NAMALWA (cell line): ENCODE measurements at regions not wholly inside any gene's neighbourhood (a gene's known extent, or its start where the extent isn't known, plus 50 kb on each side); places are given as distances from the start of the nearest gene placed in this dataset.

Experiments
- DNase-seq: peaks from one replicate; pipeline ENCODE4 v3.0.0-alpha.2; 2015; ENCODE audit warnings: low spot score

GRCh38 chr22:47391169-47392053 lies 629.0 kb downstream of the TBC1D22A start:
- DNase-seq, result no peak

DNA sequence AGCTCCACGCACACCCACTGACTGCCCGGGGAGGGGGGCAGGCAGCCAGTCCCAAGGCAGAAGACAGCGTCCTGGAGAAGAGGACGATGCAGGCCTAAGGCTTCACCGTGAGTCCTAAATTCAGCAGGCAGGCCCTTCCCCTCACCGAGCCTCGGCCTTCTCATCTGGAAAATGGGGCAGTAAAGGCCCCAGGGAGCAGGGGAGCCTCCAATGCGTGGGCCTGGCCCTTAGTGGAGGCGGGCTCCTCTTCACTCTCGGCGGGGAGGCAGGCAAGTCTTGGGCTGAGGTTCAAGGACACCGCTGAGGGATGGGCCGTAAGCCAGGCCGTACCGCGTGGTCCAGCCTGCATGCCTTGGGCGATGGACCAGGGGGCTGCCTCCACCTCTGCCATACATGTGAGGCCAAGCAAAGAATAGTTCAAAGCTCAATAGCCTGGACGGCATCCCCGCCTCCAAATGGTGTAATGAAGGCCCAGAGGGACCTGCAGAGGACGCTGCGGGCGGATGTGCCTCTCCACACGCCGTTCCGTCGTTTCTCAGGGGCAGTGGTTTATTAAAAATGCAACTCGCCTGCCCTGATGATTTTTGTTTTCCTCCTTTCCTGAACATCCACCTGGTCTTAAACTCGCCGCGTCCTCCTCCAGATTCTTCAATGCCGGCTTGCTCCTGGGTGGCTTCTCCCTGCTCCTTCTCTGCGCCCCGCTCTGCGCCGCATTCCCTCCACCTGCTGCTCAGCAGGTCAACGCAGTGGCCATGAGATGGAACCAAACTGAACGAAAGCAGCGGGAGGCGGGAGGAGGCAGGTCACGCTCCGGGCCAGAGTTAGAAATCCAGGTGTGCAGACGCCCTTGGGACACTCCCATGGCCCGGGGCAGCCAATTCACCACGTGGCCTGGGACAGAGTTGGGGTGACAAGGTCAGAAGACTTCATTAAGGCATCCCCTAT lies 627.8 kb downstream of the TBC1D22A start:
- DNase-seq, result no peak

DNA sequence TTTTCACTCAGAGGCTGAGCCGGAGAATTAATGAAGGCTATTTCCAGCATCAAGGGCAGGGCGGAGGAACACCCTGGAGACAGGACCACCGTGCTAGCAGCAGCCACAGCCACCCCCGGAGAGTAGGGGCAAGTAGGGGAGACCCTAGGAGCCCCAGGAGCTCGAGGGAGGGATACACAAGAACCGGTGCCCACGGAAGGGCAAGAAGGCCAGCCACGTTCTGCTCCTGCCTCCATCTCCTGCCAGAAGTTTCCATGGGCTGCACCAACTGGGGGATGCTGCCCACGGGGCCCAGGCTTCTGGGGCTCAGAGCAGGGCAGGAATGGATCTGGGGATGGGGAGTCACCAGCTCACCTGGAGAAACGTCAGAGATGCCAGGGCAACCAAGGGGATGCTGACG lies 626.8 kb downstream of the TBC1D22A start:
- no peak for DNase-seq

DNA sequence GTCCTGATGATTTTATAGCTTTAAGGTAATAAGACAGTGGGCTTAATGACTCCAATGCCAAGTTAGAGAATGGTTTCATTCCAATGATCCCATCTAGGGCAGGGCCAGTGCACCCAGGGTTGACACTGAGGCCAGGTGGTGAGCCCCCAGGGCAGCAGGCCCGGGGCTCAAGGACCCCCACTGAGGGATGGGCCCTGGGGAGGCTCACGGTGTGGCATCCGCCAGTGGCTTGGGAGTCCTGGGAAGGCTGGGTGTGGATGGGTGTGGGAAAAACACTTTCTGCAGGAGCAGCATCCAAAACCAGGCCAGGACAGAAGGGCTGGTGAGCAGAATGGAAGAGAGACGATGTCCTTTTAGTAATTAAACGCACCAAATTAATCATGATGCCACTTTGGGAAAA lies 626.3 kb downstream of the TBC1D22A start:
- DNase-seq, result no peak

DNA sequence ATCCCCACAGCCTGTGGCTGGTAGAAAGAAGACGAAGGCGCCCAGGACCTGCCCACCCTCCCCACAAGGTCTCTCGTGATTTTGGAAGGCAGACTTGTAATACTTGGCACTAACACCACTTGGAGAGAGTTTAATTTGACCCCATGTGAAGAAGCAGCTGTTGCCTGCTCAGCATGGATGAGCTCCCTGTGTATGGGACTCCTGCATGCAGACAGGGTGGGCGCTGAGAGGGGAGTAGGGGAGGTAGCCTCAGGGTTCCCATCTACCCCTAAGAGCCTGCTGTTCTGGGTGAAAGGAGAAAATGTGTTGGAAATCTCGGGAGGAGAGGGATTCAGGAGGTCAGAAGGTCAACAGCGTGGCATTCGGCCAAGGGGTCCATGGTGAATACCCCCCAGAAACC lies 625.9 kb downstream of the TBC1D22A start:
- DNase-seq, result no peak

DNA sequence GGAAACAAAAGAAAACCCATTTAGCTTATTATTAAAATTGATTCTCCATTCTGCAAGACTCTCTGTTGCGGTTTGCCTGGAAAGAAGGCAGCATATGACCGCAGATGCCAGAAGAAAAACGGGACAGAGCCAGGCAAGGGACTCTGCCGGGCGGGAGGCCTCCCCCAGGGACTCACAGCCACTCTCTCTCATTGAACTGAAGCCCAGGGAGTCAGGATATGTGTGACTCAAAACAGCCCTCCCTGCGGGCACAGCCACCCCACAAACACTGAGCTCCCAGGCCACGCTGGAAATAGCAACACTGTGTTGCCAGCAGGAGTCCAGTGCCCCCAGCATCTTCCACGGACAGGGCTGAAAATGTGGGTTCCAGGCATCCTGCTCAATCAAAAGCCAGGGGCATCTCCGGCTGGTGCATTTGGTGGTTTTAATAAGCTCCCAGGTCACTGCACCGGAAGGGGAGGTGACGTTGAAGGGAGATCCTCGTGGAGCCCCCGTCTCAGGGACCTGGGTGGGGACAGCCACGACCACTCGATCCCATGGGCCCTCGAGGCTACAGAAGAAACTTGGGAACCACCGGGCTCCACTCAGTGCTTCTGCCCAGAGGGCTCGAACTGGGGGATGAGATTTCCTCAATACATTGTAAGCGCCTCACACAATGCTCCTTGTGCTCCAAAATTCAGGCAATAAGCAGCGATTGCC lies 624.5 kb downstream of the TBC1D22A start:
- no peak for DNase-seq

DNA sequence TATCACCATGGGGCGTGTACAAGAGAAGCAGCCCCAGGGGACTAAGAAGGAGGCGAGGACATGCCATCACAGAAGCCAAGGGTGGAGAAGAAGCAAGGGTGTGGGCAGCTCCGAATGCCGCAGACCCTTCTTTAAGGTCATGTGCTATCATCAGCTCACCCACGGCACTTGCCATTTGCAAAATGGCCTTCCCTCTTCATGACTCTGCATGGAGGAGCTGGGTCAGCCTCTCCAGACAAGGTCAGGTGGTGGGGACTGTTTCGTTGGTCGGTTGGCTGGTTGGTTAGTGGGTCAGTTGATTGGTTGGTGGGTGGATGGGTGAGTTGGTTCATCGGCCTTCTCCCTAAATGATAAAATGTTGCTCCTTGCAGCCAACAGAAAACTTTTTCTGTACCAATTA lies 622.5 kb downstream of the TBC1D22A start:
- no peak for DNase-seq

DNA sequence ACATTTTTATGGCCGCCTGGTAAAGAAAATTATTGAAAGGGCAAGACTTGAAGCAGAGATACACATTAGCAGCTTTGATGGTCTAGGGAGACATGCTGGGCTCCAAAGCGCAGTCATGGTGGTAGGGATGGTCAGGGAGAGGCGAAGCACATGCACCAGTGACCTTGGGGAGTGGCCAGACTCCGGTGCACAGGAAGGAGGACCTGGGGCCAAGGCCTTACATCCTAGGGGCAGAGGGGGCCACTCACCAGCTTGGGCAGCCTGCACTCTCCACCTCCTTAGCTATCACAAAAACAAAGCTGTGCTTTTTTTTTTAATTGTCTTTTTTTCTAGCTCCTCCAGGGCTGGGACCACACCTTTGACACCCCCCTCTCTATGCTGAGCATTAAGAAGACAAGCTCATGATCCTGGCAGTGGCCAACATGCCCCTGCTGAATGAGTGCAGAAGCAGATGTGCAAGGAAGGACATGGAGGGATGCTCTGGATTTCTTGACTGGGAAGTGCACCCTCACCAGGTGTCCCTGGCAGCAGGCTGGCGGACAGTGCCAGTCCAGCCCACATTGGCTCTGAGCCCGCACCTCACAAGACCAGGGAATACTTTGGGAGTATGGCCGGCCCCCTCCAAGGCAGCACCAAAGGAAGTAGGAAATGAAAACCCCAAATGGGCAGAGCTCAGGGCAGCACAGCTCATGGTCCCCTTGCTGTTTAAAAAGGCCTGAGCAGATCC lies 619.9 kb downstream of the TBC1D22A start:
- DNase-seq, result no peak

GRCh38 chr22:47381240-47381639 lies 618.8 kb downstream of the TBC1D22A start:
- no peak for DNase-seq

DNA sequence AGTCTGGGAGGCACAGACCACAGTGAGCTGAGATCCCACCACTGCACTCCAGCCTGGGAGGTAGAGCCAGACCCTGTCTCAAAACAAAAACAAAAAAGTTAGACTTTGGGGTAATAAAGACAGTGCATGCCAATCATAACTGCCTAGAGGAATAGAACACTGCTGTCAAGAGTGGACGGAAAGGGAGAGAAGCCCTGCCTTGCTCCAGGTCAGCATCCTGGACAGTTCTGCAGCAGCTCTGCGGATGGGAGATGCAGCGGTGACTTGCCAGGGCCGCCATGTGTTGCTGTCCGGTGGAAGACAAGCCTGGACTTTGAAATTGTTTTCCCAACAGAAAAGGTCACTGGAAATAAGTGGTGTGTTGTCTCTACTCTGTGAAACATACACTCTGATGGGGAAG lies 618.2 kb downstream of the TBC1D22A start:
- no peak for DNase-seq

- no peak for DNase-seq
Measured at GRCh38 chr22:47379037-47379436, 616.6 kb downstream of the TBC1D22A start.

DNA sequence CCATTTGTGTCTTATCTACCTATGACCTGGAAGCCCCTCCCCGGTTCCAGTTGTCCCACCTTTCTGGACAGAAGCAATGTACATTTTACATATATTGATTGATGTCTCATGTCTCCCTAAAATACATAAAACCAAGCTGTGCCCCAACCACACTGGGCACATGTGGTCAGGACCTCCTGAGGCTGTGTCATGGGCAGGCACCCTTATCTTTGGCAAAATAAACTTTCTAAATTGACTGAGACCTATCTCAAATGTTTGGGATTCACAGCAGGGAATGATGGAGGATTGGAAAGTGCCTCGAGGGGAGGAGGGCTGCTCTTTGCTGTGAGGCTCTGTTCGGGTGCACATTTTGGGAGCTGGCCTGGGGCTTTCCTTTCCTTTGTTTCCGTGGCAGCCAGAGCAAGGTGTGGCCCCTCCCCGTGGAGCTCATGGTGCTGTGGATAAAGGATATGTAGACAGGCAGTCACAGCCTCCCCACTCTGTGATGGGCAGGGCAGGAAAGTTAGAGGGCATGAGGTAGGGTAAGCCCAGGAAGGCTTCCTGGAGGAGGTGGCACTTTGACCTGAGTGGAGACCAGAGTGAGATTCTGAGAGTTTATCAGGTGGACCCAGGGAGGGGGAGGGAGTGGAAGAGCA lies 615.6 kb downstream of the TBC1D22A start:
- DNase-seq, result no peak

DNA sequence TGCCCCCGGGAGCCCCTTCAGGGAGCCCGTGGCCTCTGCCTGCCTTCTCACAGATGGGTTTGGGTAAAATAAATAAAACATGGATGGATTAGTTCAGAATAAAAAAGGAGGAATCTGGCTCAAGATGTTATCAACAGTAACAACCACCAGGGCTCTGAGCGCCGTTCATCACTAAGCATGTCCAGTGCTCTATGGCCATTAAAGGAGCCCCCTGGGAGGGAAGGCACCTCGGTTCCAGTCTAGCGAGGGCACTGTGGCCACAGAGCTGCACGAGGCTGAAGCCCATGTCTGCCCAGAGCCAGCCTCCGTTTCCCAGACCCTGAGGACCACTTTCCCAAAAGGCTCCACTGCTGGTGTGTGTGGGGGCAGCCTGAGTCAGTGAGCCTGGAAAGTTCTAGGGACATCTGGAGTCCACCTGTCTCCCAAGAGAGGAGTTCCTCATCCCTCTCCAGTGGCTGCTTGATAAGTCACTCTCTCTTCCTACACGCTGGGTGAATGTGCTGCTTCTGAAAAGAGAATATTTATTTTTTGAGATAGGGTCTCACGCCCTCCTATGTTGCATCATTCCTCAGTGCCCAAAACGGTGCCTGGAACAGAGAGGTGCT lies 614.6 kb downstream of the TBC1D22A start:
- no peak for DNase-seq

DNA sequence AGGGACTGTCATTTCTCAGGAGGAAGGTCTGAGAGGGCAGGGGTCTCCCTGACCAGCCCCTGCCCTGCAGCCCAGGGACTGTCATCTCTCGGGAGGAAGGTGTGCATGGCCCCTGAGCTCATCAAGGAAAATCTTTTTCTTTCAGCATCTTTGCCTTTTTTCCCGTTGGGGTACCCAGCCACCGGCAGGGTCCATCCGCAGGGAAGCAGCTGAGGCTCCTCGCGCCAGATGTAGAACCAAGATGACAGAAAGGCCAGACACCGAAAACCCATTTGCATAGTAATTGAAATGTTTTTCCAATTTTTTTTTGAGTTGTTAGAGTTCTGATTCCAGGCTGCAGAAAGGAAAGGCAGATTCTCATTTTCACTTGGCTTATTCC lies 613.9 kb downstream of the TBC1D22A start:
- no peak for DNase-seq

DNA sequence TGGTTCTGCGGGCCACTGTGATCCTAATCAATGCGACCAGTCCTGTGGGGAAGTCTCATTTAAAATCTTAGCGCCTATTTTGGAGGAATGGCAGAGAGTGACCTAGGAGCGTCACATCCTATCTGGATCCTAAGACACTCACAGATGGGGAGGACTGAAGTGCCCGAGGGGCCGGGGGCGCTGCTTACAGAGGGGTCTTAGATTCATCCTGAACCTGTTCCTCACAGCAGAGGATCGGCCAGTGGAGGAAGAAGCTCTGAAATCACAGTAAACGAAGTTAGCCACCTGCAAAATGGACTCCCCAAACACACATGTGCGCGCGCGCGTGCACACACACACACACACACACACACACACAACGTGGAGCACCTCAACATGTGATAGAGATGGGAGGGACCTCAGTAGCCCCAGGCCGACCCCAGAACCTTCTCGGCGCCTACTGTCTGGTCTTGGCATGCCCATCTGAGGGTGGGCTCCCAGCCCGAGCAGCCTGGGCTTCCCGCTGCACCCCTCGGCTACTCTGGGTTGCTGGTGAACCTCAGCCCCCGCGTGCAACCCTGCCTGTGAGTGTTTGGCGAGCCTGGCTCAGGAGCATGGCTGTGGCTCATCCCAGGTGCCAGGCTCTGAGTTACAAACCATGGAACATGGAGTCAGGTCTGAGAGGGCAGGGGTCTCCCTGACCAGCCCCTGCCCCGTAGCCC lies 613.3 kb downstream of the TBC1D22A start:
- DNase-seq, result no peak

DNA sequence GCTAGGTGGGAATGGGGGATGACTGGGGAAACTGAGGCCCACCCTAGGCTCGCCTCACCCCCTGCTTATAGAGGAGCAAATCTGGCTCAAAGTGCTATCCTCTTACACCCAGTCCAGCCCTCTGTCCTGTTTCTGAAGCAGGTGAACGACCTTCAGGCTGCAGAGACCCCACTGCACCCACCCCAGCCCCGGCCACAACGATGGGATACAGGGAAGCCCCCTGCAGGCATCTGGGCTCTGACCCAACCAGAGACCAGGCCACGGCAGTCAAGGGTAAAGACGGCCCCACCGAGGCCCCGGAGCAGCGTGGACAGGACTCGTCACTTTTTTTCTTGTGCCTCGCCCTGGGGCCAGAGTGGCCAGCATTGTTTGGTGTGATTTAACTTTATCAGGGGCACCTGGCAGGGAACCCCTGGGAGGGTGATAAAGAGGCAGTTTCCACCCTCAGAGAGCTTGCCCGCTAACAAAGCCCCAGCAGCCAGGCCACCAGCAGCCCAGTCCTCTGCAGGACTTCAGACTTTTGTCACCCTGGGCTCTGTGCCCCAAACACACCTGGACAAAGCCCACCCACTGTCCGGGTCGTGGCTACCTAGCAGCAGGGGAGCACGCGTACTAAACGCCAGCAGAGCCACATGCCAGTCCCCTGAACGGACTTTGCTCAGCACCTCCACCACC lies 612.6 kb downstream of the TBC1D22A start:
- no peak for DNase-seq

DNA sequence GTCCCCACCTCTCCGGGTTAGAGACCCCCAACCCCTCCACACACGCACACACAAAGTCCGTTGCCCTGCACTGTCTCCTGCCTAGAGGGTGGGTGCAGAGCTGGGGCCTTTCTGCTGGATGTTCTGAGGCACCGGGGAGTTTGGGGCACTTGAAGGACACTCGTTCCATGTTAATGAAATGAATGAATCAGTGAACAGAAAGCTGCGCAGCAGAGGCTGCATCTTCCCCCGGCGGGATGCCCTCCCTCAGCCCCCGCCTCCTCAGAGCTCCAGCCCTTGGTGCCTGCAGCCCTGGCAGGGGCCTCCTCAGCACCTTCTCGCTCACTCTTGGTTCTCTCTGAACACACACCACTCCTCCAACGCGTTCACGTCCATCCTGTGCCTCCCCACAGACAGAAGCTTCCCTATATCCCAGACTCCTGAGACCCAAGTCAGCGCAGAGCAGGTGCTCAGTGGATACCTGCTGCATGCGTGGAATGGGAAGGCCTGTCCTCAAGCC lies 611.9 kb downstream of the TBC1D22A start:
- no peak for DNase-seq

DNA sequence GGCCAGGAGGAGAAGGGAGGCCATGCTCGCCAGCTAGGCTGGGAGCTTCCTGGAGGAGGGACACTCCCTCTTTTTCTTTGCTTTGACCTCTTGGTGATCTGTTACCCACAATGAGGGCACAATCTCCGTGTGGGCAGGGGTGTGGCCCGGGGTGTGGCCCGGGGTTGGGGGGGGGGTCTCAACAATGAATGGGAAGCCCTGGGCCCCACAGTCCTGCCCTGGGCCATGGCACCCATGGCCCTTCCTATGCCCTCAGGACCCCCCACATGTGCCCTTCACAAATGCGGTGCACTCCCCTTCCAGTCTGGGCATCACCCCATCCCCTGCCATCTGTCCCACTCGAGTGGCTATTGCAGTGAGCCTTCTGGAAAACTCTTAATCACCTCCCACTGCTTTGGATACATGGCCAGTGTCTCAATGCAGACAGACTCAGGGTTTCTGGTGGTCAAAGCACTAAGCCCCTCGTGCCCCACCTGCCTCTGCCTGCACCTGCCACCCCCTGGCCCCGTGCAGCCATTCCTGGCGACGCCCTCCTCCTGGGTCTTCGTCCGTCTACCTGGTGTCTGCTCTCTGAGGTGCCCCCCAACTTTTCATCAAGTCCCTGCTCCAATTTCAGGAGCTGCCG lies 611.3 kb downstream of the TBC1D22A start:
- DNase-seq, result no peak
